H9 (cell line): ENCODE measurements at regions not wholly inside any gene's neighbourhood (a gene's known extent, or its start where the extent isn't known, plus 50 kb on each side); places are given as distances from the start of the nearest gene placed in this dataset.

Experiments used
- DNase-seq: peaks from one replicate; pipeline ENCODE4 v3.0.0-alpha.2; 2017
- H2AFZ ChIP-seq: one replicate; pipeline ENCODE4 v1.6.1; 2013; ENCODE audit warnings: mild to moderate bottlenecking, low read length, control low read depth, moderate library complexity
- H2AK5ac ChIP-seq: 2 replicates; pipeline ENCODE4 v1.6.1; 2013; ENCODE audit warnings: low read length, control low read depth, mixed read lengths; ENCODE audit not compliant: insufficient read length
- H2BK120ac ChIP-seq: one replicate; pipeline ENCODE4 v1.6.1; 2013; ENCODE audit warnings: low read depth, mild to moderate bottlenecking, low read length, control low read depth, inconsistent platforms; ENCODE audit not compliant: poor library complexity, severe bottlenecking
- H2BK12ac ChIP-seq: 2 replicates; pipeline ENCODE4 v1.6.1; 2013; ENCODE audit warnings: low read length, control low read depth, mixed read lengths, low read depth; ENCODE audit not compliant: insufficient read length
- H2BK15ac ChIP-seq: 2 replicates; pipeline ENCODE4 v1.6.1; 2013; ENCODE audit warnings: low read depth, low read length, control low read depth
- H2BK20ac ChIP-seq: one replicate; pipeline ENCODE4 v1.6.1; 2013; ENCODE audit warnings: low read depth, mild to moderate bottlenecking, low read length, control low read depth, inconsistent platforms; ENCODE audit not compliant: poor library complexity, severe bottlenecking
- H2BK5ac ChIP-seq: 2 replicates; pipeline ENCODE4 v1.6.1; 2013; ENCODE audit warnings: low read length, control low read depth, mixed read lengths; ENCODE audit not compliant: insufficient read length
- H3K14ac ChIP-seq: 2 replicates; pipeline ENCODE4 v1.6.1; 2013; ENCODE audit warnings: low read length, control low read depth; ENCODE audit not compliant: insufficient read depth
- H3K18ac ChIP-seq: 2 replicates; pipeline ENCODE4 v1.6.1; 2013; ENCODE audit warnings: low read depth, mild to moderate bottlenecking, mixed read lengths, low read length, control low read depth; ENCODE audit not compliant: insufficient read length
- H3K23ac ChIP-seq: 2 replicates; pipeline ENCODE4 v1.6.1; 2013; ENCODE audit warnings: low read length, control low read depth, mixed read lengths, low read depth; ENCODE audit not compliant: insufficient read length
- H3K23me2 ChIP-seq: 2 replicates; pipeline ENCODE4 v1.6.1; 2013; ENCODE audit warnings: low read depth, mild to moderate bottlenecking, mixed read lengths, low read length, control low read depth; ENCODE audit not compliant: insufficient read length, poor library complexity, severe bottlenecking
- H3K27ac ChIP-seq: 2 replicates; pipeline ENCODE4 v1.5.1; 2013; ENCODE audit warnings: low read length, control low read depth, mixed read lengths, low read depth; ENCODE audit not compliant: insufficient read length
- H3K27me3 ChIP-seq: 2 replicates; pipeline ENCODE4 v1.6.1; 2013; ENCODE audit warnings: low read length, control low read depth, inconsistent platforms; ENCODE audit not compliant: insufficient read depth
- H3K4ac ChIP-seq: 2 replicates; pipeline ENCODE4 v1.6.1; 2013; ENCODE audit warnings: low read depth, mild to moderate bottlenecking, control low read depth, inconsistent platforms, low read length, moderate library complexity
- H3K4me1 ChIP-seq: 2 replicates; pipeline ENCODE4 v1.6.1; 2013; ENCODE audit warnings: low read length, control low read depth, inconsistent platforms; ENCODE audit not compliant: insufficient read depth
- H3K4me2 ChIP-seq: 2 replicates; pipeline ENCODE4 v1.6.1; 2013; ENCODE audit warnings: low read length, control low read depth, mixed read lengths; ENCODE audit not compliant: insufficient read length, insufficient read depth
- H3K56ac ChIP-seq: 2 replicates; pipeline ENCODE4 v1.6.1; 2013; ENCODE audit warnings: low read depth, mild to moderate bottlenecking, mixed read lengths, low read length, control low read depth; ENCODE audit not compliant: insufficient read length
- H3K79me1 ChIP-seq: 2 replicates; pipeline ENCODE4 v1.6.1; 2013; ENCODE audit warnings: low read depth, mild to moderate bottlenecking, moderate library complexity, low read length, control low read depth, inconsistent platforms; ENCODE audit not compliant: insufficient read depth, poor library complexity, severe bottlenecking
- H3K79me2 ChIP-seq: 2 replicates; pipeline ENCODE4 v1.6.1; 2013; ENCODE audit warnings: low read length, control low read depth, inconsistent platforms; ENCODE audit not compliant: insufficient read depth
- H3K9ac ChIP-seq: 2 replicates; pipeline ENCODE4 v1.6.1; 2013; ENCODE audit warnings: low read length, control low read depth, mixed read lengths; ENCODE audit not compliant: insufficient read length; ENCODE audit errors: extremely low read depth
- H3K9me3 ChIP-seq: one replicate; pipeline ENCODE4 v1.6.1; 2013; ENCODE audit warnings: low read depth, low read length, inconsistent platforms; ENCODE audit not compliant: control insufficient read depth
- H3T11ph ChIP-seq: one replicate; pipeline ENCODE4 v1.6.1; 2013; ENCODE audit warnings: mild to moderate bottlenecking, low read length, control low read depth, inconsistent platforms
- H4K20me1 ChIP-seq: one replicate; pipeline ENCODE4 v1.6.1; 2013; ENCODE audit not compliant: control insufficient read depth, insufficient read length, insufficient read depth
- H4K5ac ChIP-seq: 2 replicates; pipeline ENCODE4 v1.6.1; 2013; ENCODE audit warnings: low read depth, mild to moderate bottlenecking, mixed read lengths, low read length, control low read depth; ENCODE audit not compliant: insufficient read length
- H4K8ac ChIP-seq: replicated peaks from 2 replicates; pipeline ENCODE4 v1.6.1; 2013; ENCODE audit warnings: low read length, control low read depth, mixed read lengths, low read depth; ENCODE audit not compliant: insufficient read length
- H4K91ac ChIP-seq: 2 replicates; pipeline ENCODE4 v1.6.1; 2013; ENCODE audit warnings: low read depth, mild to moderate bottlenecking, moderate library complexity, mixed read lengths, low read length, control low read depth; ENCODE audit not compliant: insufficient read length
- H3K27ac Mint-ChIP-seq, 3 experiments: 2 replicates in 2 of 3; 3 replicates in 1 of 3; pipeline ENCODE4 v1.8.0; 2020 to 2021; ENCODE audit warnings: mixed read lengths in 3 of 3, mild to moderate bottlenecking in 1 of 3, moderate library complexity in 1 of 3
- H3K27me3 Mint-ChIP-seq: 2 replicates; pipeline ENCODE4 v1.8.0; 2021; ENCODE audit warnings: low read depth, mild to moderate bottlenecking, moderate library complexity, mixed read lengths
- H3K36me3 Mint-ChIP-seq, 3 experiments: 2 replicates in 2 of 3; 3 replicates in 1 of 3; pipeline ENCODE4 v1.8.0; 2020 to 2021; ENCODE audit warnings: low read depth in 3 of 3, mixed read lengths in 3 of 3; ENCODE audit not compliant: insufficient read depth in 1 of 3
- H3K4me1 Mint-ChIP-seq, 2 experiments: 2 replicates each; pipeline ENCODE4 v1.8.0; 2020; ENCODE audit warnings: mixed read lengths in 2 of 2
- H3K4me3 Mint-ChIP-seq, 2 experiments: 2 replicates in 1 of 2; 3 replicates in 1 of 2; pipeline ENCODE4 v1.8.0; 2020 to 2021; ENCODE audit warnings: mild to moderate bottlenecking in 2 of 2, mixed read lengths in 2 of 2, moderate library complexity in 1 of 2
- H3K9me3 Mint-ChIP-seq, 2 experiments: 2 replicates in 1 of 2; 3 replicates in 1 of 2; pipeline ENCODE4 v1.8.0; 2020; ENCODE audit warnings: mild to moderate bottlenecking in 2 of 2, mixed read lengths in 2 of 2, moderate library complexity in 1 of 2
- CTCF ChIP-seq: fragments of 200-600 bp; sonication (generic); conservative IDR thresholded peaks from 3 replicates; pipeline ENCODE4 v1.8.0; 2021; ENCODE audit warnings: antibody characterized with exemption, mild to moderate bottlenecking
- WGBS: extraction: QIAGEN DNeasy Blood & Tissue Kit; methylation state at CpG from one replicate; pipeline ENCODE4 v1.1.7; 2013; ENCODE audit warnings: missing lambda C conversion rate, low lambda C conversion rate, mixed read lengths; ENCODE audit not compliant: insufficient read length; ENCODE audit errors: extremely low coverage; 5-methylcytosine and 5-hydroxymethylcytosine counted together

- Histone ChIP-seq H3K9ac (no peak overlapping the region), H3K14ac (no peak overlapping the region), H3K79me1 (no peaks in the 10 kb centered on the region), H4K91ac (no peak overlapping the region), H2AFZ (no peak overlapping the region), H2BK12ac (no peak overlapping the region), H3K23ac (no peak overlapping the region), H2BK5ac (no peak overlapping the region), H4K20me1 (no peaks in the 10 kb centered on the region), H4K5ac (no peak overlapping the region), H3K4ac (no peak overlapping the region), H2BK15ac (no peak overlapping the region), H3K23me2 (no peaks in the 10 kb centered on the region), H3T11ph (no peak overlapping the region), H2BK120ac (no peak overlapping the region), H3K79me2 (no peaks in the 10 kb centered on the region), H2BK20ac (no peak overlapping the region), H3K27ac (no peak overlapping the region), H3K18ac (no peak overlapping the region), H3K4me2 (no peak overlapping the region), H3K4me1 (0 out of 2 replicates have a peak, but pooled peaks cover 2% of the 10 kb centered on the region), H3K56ac (no peak overlapping the region), H3K27me3 (no peaks in the 10 kb centered on the region), H3K9me3 (no peaks in the 10 kb centered on the region), H2AK5ac (no peak overlapping the region), H4K8ac (no peak overlapping the region)
- no peaks in the 10 kb centered on the region for H3K9me3 Mint-ChIP-seq
- H3K4me1 Mint-ChIP-seq = peaks cover 11 to 12% of the 10 kb centered on the region in 2 experiments
- no peak overlapping the region for H3K4me3 Mint-ChIP-seq
- no peak overlapping the region for H3K27ac Mint-ChIP-seq
- no peak for DNase-seq
- no CpG with 5 or more reads among the region's 9 CpGs for WGBS
- H3K36me3 Mint-ChIP-seq = no peaks in the 10 kb centered on the region
- H3K27me3 Mint-ChIP-seq = peaks cover 20% of the 10 kb centered on the region
- no peak for TF ChIP-seq CTCF
Observed at GRCh38 chr18:55110436-55110835, 151.2 kb upstream of the CCDC68 start.
